Activated naive CD4-positive, alpha-beta T cell treated with anti-CD3 and anti-CD28 coated beads for 36 hours (primary cell): ENCODE measurements at regions not wholly inside any gene's neighbourhood (a gene's known extent, or its start where the extent isn't known, plus 50 kb on each side); places are given as distances from the start of the nearest gene placed in this dataset.

ENCODE experiments used
- CTCF ChIA-PET: fragments of 350-600 bp; sonication (Branson Sonifier 250); formaldehyde crosslinking; loops from one replicate; lab custom pipeline; 2021; ENCODE audit warnings: antibody characterized with exemption; lab: Charles Lee
- DNase-seq: peaks from one replicate; pipeline ENCODE4 v3.0.0-alpha.2; 2020
- H3K27ac Mint-ChIP-seq: one replicate; pipeline ENCODE4 v1.8.0; 2021; ENCODE audit warnings: mild to moderate bottlenecking, mixed read lengths
- H3K27me3 Mint-ChIP-seq: one replicate; pipeline ENCODE4 v1.8.0; 2021; ENCODE audit warnings: low read depth, mixed read lengths
- H3K36me3 Mint-ChIP-seq: one replicate; pipeline ENCODE4 v1.8.0; 2021; ENCODE audit warnings: low read depth, mixed read lengths
- H3K4me1 Mint-ChIP-seq: one replicate; pipeline ENCODE4 v1.8.0; 2021; ENCODE audit warnings: low read depth, mixed read lengths
- H3K4me3 Mint-ChIP-seq: one replicate; pipeline ENCODE4 v1.8.0; 2021; ENCODE audit warnings: mild to moderate bottlenecking, moderate library complexity, mixed read lengths
- H3K9me3 Mint-ChIP-seq: one replicate; pipeline ENCODE4 v1.8.0; 2021; ENCODE audit warnings: mixed read lengths
- intact Hi-C: fragments of 100-400 bp; cut with micrococcal nuclease; formaldehyde crosslinking; loops from one replicate; pipeline ENCODE4 v1.15.1; 2023

DNA sequence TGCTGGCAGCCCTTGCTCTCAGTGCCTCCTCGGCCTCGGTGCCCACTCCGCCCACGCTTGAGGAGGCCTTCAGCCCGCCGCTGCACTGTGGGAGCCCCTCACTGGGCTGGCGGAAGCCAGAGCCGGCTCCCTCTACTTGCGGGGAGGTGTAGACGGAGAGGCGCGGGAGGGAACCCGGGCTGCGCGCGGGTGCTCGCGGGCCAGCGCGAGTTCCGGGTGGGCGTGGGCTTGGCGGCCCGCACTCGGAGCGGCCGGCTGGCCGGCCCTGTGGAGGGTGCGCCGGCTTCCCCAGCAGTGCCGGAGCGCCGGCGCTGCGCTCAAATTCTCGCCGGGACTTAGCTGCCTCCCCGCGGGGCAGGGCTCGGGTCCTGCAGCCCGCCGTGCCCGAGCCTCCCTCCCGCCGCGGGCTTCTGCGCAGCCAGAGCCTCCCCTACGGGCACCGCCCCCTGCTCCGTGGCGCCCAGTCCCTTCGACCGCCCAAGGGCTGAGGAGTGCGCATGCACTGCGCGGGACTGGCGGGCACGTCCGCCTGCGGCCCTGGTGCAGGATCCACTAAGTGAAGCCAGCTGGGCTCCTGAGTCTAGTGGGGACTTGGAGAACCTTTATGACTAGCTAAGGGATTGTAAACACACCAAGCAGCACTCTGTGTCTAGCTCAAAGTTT is 231.5 kb downstream of the EFHB start:
- no peaks in the 10 kb centered on the region for H3K36me3 Mint-ChIP-seq
- peaks cover 1% of the 10 kb centered on the region for H3K27me3 Mint-ChIP-seq
- H3K4me3 Mint-ChIP-seq = peak overlapping the region; percentile 34
- DNase-seq = no peak
- H3K9me3 Mint-ChIP-seq = peaks cover 2% of the 10 kb centered on the region
- no peak overlapping the region for H3K27ac Mint-ChIP-seq
- no peaks in the 10 kb centered on the region for H3K4me1 Mint-ChIP-seq
- intact Hi-C loops = no loop called here
- CTCF ChIA-PET = no interaction called here

DNA sequence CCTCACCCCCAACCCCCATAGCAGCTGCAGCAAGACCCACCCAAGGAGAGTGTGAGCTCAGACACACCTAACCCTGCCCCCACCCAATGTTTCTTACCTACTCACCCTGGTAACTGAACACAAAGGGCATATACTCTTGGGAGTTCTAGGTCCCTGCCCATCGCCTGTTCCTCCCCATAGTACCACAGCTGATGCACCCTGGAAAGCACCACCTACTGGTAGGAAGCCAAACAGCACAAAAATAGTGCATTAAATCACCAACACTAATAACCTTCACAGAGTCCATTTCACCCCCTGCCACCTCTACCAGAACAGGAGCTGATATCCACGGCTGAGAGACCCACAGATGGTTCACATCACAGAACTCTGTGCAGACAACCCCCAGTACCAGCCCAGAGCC is 245.2 kb downstream of the EFHB start:
- no peak overlapping the region for H3K27ac Mint-ChIP-seq
- H3K4me1 Mint-ChIP-seq = no peaks in the 10 kb centered on the region
- CTCF ChIA-PET = no interaction called here

DNA sequence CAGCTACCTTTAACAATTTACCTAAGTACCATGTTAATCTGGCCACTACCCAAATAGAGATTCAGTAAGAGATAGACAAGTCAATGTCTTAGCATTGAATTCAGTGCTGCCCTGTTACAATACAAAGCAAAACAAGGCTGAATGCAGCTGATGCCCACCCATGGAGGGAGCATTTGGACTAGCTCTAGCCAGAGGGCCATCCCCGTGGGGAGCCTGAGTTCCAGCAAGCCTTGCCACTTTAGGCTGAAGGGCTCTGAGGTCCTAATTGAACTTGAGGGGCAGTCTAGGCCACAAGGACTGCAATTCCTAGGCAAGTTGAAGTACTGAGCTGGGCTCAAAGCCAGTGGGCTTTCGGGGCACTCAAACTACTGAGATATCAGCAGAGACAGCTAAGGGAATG is 265.9 kb downstream of the EFHB start:
- Mint-ChIP-seq H3K4me1 (no peaks in the 10 kb centered on the region), H3K27me3 (peaks cover 4% of the 10 kb centered on the region), H3K4me3 (no peak overlapping the region), H3K36me3 (no peaks in the 10 kb centered on the region), H3K27ac (no peak overlapping the region), H3K9me3 (no peaks in the 10 kb centered on the region)
- intact Hi-C loops = no loop called here
- no peak for DNase-seq
- CTCF ChIA-PET = no interaction called here

More for the DNA sequence above, 245.2 kb downstream of the EFHB start:
- DNase-seq = no peak
- H3K4me3 Mint-ChIP-seq = no peak overlapping the region
- peaks cover 2% of the 10 kb centered on the region for H3K27me3 Mint-ChIP-seq
- H3K9me3 Mint-ChIP-seq = peaks cover 21% of the 10 kb centered on the region
- intact Hi-C loops = no loop called here
- H3K36me3 Mint-ChIP-seq = peaks cover 1% of the 10 kb centered on the region

DNA sequence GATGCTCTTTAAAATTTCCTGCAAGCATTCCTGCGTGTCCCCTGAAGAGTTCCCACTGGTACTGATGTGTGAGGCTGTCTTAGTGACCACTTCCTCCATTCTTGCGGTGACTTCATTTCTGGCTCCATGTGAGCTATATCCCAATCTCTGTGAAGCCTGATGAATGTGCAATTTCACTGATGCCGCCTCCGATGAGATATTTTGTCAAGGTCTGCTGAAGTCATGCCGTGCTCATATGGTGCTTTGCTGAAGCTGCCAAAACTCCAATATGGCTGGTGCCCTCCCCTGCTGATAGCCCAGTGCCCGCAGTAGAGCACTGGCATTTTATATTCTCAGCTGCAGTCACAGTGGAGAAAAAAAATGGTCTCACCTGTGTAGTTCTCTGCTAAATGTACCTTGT is 271.5 kb downstream of the EFHB start:
- Mint-ChIP-seq H3K4me1 (no peaks in the 10 kb centered on the region), H3K9me3 (no peaks in the 10 kb centered on the region), H3K27ac (no peak overlapping the region), H3K36me3 (no peaks in the 10 kb centered on the region), H3K4me3 (no peak overlapping the region), H3K27me3 (peaks cover 4% of the 10 kb centered on the region)
- no peak for DNase-seq
- intact Hi-C loops = no loop called here
- CTCF ChIA-PET = no interaction called here

DNA sequence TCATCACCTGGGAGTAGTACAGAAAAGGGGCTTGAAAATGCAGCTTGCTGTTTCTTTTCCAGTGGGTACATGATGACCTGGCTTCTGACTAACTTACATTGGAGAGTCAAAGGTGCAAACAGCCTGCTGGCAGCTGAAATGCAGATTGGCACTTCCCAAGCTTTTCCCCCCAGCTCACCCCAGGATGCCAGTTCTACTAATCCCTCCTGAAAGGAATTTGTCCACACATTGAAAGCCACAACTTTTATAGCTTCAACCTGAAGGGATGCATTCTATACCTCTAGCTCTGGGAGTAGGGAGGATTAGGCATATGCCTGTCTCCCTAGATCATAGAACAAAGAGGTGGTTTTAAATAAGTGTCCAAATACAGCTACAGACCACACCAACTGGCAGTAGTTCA is 281.7 kb downstream of the EFHB start:
- H3K27ac Mint-ChIP-seq = no peak overlapping the region
- H3K4me1 Mint-ChIP-seq = no peaks in the 10 kb centered on the region
- no peak for DNase-seq
- no peaks in the 10 kb centered on the region for H3K27me3 Mint-ChIP-seq
- peaks cover 17% of the 10 kb centered on the region for H3K9me3 Mint-ChIP-seq
- intact Hi-C loops = no loop called here
- H3K4me3 Mint-ChIP-seq = no peak overlapping the region
- H3K36me3 Mint-ChIP-seq = no peaks in the 10 kb centered on the region
- CTCF ChIA-PET = no interaction called here

DNA sequence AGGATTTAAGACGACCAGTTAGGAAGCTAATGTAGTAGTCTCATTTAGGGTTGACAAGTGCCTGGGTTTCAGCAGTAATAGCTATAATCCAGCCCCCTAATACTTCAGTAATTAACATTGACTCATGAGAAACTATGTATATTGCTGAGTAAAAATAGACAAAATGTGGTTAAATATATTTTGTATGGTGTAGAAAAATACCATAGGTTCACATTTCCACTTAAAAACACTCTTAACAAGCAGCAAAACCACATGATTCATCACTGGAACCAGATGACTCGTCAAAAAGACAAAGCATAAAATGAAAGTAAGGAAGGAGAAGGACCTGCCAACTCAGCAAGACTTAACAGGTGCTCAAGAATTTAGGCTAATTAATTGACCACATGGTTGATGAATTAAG is 288.9 kb downstream of the EFHB start:
- intact Hi-C loops = no loop called here
- Mint-ChIP-seq H3K36me3 (no peaks in the 10 kb centered on the region), H3K27me3 (no peaks in the 10 kb centered on the region)

DNA sequence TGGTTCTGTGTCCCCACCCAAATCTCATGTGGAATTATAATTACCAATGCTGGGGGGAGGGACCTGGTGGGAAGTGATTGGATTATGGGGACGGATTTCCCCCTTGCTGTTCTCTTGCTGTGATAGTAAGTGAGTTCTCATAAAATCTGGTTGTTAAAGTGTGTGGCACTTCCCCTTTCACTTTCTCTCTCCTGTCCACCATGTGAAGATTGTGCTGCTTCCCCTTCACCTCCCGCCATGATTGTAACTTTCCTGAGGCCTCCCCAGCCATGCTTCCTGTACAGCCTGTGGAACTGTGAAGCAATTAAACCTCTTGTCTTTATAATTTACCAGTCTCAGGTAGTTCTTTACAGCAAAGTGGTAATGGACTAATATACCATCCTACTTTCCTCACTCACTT is 289.6 kb downstream of the EFHB start:
- Mint-ChIP-seq H3K4me3 (no peak overlapping the region), H3K27me3 (no peaks in the 10 kb centered on the region), H3K4me1 (no peaks in the 10 kb centered on the region), H3K27ac (no peak overlapping the region), H3K9me3 (no peaks in the 10 kb centered on the region), H3K36me3 (no peaks in the 10 kb centered on the region)
- intact Hi-C loops = no loop called here
- DNase-seq = no peak
- CTCF ChIA-PET = no interaction called here

More for the DNA sequence above, 288.9 kb downstream of the EFHB start:
- no peak for DNase-seq
- no peak overlapping the region for H3K27ac Mint-ChIP-seq
- CTCF ChIA-PET = no interaction called here
- H3K4me1 Mint-ChIP-seq = no peaks in the 10 kb centered on the region
- H3K9me3 Mint-ChIP-seq = no peaks in the 10 kb centered on the region
- H3K4me3 Mint-ChIP-seq = no peak overlapping the region

DNA sequence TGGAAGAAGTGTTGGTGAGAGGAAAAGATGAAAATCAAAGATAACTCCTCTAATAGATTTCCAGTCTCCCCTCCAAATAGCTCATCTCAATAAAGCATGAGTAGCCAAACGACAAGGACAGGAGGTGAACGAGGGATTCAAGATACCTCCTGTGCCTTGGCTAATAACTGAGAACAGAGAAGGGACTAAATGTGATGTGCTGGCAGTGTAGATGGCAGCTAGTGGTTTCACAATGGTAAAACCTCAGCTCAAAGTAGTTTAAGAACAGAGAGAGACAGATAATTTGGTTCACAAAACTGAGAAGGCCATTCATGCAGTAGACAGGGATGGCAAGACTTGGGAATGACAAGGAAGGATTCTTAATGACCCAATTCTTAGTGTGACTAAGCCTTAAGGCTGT is 292.6 kb downstream of the EFHB start:
- intact Hi-C loops = no loop called here
- Mint-ChIP-seq H3K27me3 (no peaks in the 10 kb centered on the region), H3K4me1 (no peaks in the 10 kb centered on the region), H3K4me3 (no peak overlapping the region), H3K27ac (no peak overlapping the region), H3K36me3 (no peaks in the 10 kb centered on the region), H3K9me3 (peaks cover 8% of the 10 kb centered on the region)
- no peak for DNase-seq
- CTCF ChIA-PET = no interaction called here

DNA sequence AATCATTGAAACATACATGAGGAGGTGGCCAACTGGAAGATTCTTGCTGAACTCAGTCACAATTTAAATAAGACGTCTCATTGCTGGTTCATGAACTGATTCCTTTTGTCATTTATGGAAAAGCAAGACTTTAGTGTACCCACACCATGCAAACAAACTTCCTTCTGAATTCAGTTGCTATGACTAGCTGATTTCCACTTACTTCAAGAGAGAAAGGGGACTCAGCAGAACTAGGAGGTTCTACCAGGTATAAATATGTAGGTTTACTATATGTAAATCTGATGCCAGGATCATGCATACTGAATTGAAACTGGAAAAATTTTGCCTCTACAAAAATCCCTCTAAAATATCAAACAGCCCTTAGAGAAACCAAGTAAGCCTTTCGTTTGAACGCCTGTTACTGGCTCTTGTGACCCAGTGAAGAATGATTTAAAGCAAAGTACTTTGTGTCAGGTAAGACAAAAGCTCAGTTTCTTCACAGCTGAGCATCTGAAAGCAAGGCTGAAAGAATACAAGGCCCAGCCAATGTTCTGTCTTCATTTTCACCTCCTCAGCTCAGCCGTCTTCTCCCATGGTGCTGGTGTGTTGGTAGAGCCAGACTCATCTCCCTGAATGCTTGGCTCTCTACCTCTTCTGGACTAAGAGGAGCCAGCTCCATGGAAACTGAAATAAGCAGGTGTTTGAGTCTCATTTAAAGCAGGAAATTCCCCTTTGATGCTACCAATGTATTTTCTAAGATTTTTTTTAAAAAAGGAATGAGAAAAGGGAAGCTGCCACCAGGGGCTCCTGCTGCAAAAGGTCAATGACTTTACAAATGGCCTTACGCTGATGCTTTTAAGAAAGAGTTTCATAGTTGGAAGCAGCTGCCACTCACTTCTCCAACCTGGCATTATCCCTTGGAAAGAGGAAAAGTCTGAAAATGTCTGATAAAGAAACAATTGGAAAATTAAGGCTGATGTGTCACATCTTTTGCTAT is 301.6 kb downstream of the EFHB start:
- no peak for DNase-seq
- Mint-ChIP-seq H3K4me3 (no peak overlapping the region), H3K9me3 (peaks cover 5% of the 10 kb centered on the region), H3K36me3 (no peaks in the 10 kb centered on the region), H3K4me1 (no peaks in the 10 kb centered on the region), H3K27ac (no peak overlapping the region), H3K27me3 (no peaks in the 10 kb centered on the region)
- CTCF ChIA-PET = interaction anchor here (1.3 kb wide), 1 partner anchor 233 kb away, joined by 3 read pairs; no protein-coding TSS in a partner anchor
- intact Hi-C loops = no loop called here

DNA sequence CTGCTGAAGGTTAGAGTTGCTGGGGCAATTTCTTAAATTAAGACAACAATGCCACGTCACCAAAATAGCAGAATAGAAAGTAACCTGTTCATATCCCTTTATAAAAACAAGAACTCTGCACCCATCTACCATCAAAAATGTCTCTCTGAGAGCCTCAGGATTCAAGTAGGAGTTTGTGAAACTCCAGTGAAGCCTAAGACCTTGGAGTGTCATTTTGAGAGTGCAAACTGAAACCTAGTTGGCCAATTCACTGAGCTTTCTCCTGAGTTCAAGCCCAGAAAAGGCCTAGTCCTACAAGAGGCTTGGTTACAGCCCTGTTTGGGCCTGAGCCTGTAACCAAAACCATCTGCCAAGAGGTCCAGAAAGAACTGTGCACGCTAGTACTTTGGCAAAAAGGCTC is 335.1 kb downstream of the EFHB start:
- no peaks in the 10 kb centered on the region for H3K9me3 Mint-ChIP-seq
- peaks cover 1% of the 10 kb centered on the region for H3K27me3 Mint-ChIP-seq
- H3K4me1 Mint-ChIP-seq = no peaks in the 10 kb centered on the region
- intact Hi-C loops = no loop called here
- H3K4me3 Mint-ChIP-seq = no peak overlapping the region
- H3K27ac Mint-ChIP-seq = no peak overlapping the region
- H3K36me3 Mint-ChIP-seq = no peaks in the 10 kb centered on the region
- CTCF ChIA-PET = no interaction called here
- DNase-seq = no peak

DNA sequence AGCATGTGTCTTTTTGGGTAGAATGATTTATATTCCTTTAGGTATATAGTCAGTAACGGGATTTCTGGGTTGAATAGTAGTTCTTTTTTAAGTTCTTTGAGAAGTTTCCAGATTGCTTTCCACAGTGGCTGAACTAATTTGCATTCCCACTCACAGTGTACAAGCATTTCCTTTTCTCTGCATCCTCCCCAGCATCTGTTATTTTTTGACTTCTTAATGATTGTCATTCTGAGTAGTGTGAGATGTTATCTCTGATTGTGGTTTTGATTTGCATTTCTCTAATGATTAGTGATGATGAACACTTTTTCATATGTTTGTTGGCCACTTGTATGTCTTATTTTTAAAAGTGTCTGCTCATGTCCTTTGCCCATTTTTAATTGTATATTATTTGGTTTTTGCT is 337.6 kb downstream of the EFHB start:
- no peak for DNase-seq
- Mint-ChIP-seq H3K36me3 (no peaks in the 10 kb centered on the region), H3K9me3 (peaks cover 2% of the 10 kb centered on the region), H3K4me3 (no peak overlapping the region), H3K27ac (no peak overlapping the region), H3K4me1 (no peaks in the 10 kb centered on the region), H3K27me3 (peaks cover 1% of the 10 kb centered on the region)
- intact Hi-C loops = no loop called here
- CTCF ChIA-PET = no interaction called here

DNA sequence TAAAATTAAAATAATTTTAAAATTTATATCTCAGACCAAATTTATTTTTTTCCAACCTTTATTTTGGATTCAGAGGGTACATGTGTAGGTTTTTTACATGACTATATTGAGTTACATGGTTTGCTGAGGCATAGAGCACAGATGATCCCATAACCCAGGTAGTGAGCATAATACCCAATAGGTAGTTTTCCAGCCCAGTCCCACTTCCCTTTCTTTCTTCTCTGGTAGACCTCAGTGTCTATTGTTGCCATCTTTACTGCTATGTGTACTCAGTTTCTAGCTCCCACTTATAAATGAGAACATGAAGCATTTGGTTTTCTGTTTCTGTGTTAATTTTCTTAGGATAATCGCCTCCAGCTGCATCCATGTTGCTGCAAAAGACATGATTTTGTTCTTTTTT is 338.1 kb downstream of the EFHB start:
- Mint-ChIP-seq H3K27ac (no peak overlapping the region), H3K4me3 (no peak overlapping the region), H3K27me3 (peaks cover 1% of the 10 kb centered on the region), H3K4me1 (no peaks in the 10 kb centered on the region), H3K36me3 (no peaks in the 10 kb centered on the region), H3K9me3 (peaks cover 2% of the 10 kb centered on the region)
- no peak for DNase-seq
- intact Hi-C loops = no loop called here
- CTCF ChIA-PET = no interaction called here
